WTC11 (cell line): ENCODE measurements at regions not wholly inside any gene's neighbourhood (a gene's known extent, or its start where the extent isn't known, plus 50 kb on each side); places are given as distances from the start of the nearest gene placed in this dataset.

Source experiments
- ATAC-seq: fragments of 200-7000 bp; cut with Tn5 transposase; 2 replicates; pipeline ENCODE4 v1.10.0; 2021; ENCODE audit warnings: mild to moderate bottlenecking, moderate library complexity
- CTCF ChIA-PET: fragments of 300-600 bp; sonication (Branson Sonifier 250); formaldehyde crosslinking; loops from one replicate; lab custom pipeline; 2021; ENCODE audit warnings: antibody characterized with exemption; lab: Charles Lee
- POLR2A ChIA-PET: fragments of 350-600 bp; sonication (Branson Sonifier 250); formaldehyde crosslinking; loops from one replicate; lab custom pipeline; 2021; ENCODE audit warnings: antibody characterized with exemption; lab: Charles Lee
- DNase-seq: peaks from one replicate; pipeline ENCODE4 v3.0.0; 2021; ENCODE audit warnings: low spot score
- H3K27ac Mint-ChIP-seq: 2 replicates; pipeline ENCODE4 v1.8.0; 2021; ENCODE audit warnings: mixed read lengths
- H3K27me3 Mint-ChIP-seq: 2 replicates; pipeline ENCODE4 v1.8.0; 2021; ENCODE audit warnings: low read depth, mild to moderate bottlenecking, moderate library complexity, mixed read lengths
- H3K36me3 Mint-ChIP-seq: 2 replicates; pipeline ENCODE4 v1.8.0; 2021; ENCODE audit warnings: mixed read lengths
- H3K4me1 Mint-ChIP-seq: 2 replicates; pipeline ENCODE4 v1.8.0; 2022; ENCODE audit warnings: mixed read lengths
- H3K4me3 Mint-ChIP-seq: 2 replicates; pipeline ENCODE4 v1.8.0; 2021; ENCODE audit warnings: mild to moderate bottlenecking, moderate library complexity, mixed read lengths
- H3K9me3 Mint-ChIP-seq: 2 replicates; pipeline ENCODE4 v1.8.0; 2021; ENCODE audit warnings: mixed read lengths
- ARID4B ChIP-seq: sonication (generic); formaldehyde crosslinking; IDR thresholded peaks from 2 replicates; pipeline ENCODE4 v1.8.0; 2023; ENCODE audit warnings: missing genetic modification reagents, mild to moderate bottlenecking, borderline replicate concordance
- E2F4 ChIP-seq: sonication (generic); formaldehyde crosslinking; IDR thresholded peaks from 2 replicates; pipeline ENCODE4 v1.8.1; 2022; ENCODE audit warnings: low read depth, mild to moderate bottlenecking, moderate library complexity, missing genetic modification reagents, borderline replicate concordance
- GTF2I ChIP-seq: fragments of 250-450 bp; sonication (Bioruptor Pico); conservative IDR thresholded peaks from 2 replicates; pipeline ENCODE4 v1.4.0; 2021; ENCODE audit warnings: mild to moderate bottlenecking
- MXD4 ChIP-seq: fragments of 250-450 bp; sonication (Bioruptor Pico); IDR thresholded peaks from 2 replicates; pipeline ENCODE4 v1.8.0; 2021; ENCODE audit warnings: mild to moderate bottlenecking, moderate library complexity, borderline replicate concordance
- NFYB ChIP-seq: sonication (generic); formaldehyde crosslinking; conservative IDR thresholded peaks from 2 replicates; pipeline ENCODE4 v1.8.0; 2022; ENCODE audit warnings: low read depth, missing genetic modification reagents
- SMAD4 ChIP-seq: sonication (generic); formaldehyde crosslinking; IDR thresholded peaks from 2 replicates; pipeline ENCODE4 v1.8.0; 2022; ENCODE audit warnings: mild to moderate bottlenecking, missing genetic modification reagents
- STAT6 ChIP-seq: sonication (generic); formaldehyde crosslinking; conservative IDR thresholded peaks from 2 replicates; pipeline ENCODE4 v1.8.1; 2023; ENCODE audit warnings: mild to moderate bottlenecking, low read depth, missing genetic modification reagents, moderate library complexity
- TEAD4 ChIP-seq: sonication (generic); formaldehyde crosslinking; IDR thresholded peaks from 2 replicates; pipeline ENCODE4 v1.8.0; 2022; ENCODE audit warnings: mild to moderate bottlenecking, missing genetic modification reagents
- USF2 ChIP-seq: sonication (generic); formaldehyde crosslinking; IDR thresholded peaks from 2 replicates; pipeline ENCODE4 v1.8.1; 2023; ENCODE audit warnings: mild to moderate bottlenecking, missing genetic modification reagents, moderate library complexity
- ZBTB21 ChIP-seq: sonication (generic); formaldehyde crosslinking; IDR thresholded peaks from 2 replicates; pipeline ENCODE4 v1.8.1; 2023; ENCODE audit warnings: mild to moderate bottlenecking, missing genetic modification reagents, borderline replicate concordance
- ZMAT4 ChIP-seq: fragments of 250-450 bp; sonication (Bioruptor Pico); IDR thresholded peaks from 2 replicates; pipeline ENCODE4 v1.9.0; 2021; ENCODE audit warnings: mild to moderate bottlenecking
- ZNF281 ChIP-seq: sonication (generic); formaldehyde crosslinking; IDR thresholded peaks from 2 replicates; pipeline ENCODE4 v1.8.0; 2023; ENCODE audit warnings: mild to moderate bottlenecking, missing genetic modification reagents
- ZNF317 ChIP-seq: sonication (generic); formaldehyde crosslinking; IDR thresholded peaks from 2 replicates; pipeline ENCODE4 v1.8.1; 2023; ENCODE audit warnings: low read depth, mild to moderate bottlenecking, moderate library complexity, missing genetic modification reagents, borderline replicate concordance
- ZNF396 ChIP-seq: fragments of 250-450 bp; sonication (Bioruptor Pico); IDR thresholded peaks from 2 replicates; pipeline ENCODE4 v1.8.0; 2021; ENCODE audit warnings: mild to moderate bottlenecking, moderate library complexity, borderline replicate concordance

GRCh38 chr4:110424144-110424543 lies 51.8 kb upstream of the ENPEP start:
- Mint-ChIP-seq H3K36me3 (peaks cover 1% of the 10 kb centered on the region), H3K4me1 (no peaks in the 10 kb centered on the region), H3K9me3 (peaks cover 34% of the 10 kb centered on the region), H3K27ac (no peak overlapping the region), H3K27me3 (peaks cover 88% of the 10 kb centered on the region), H3K4me3 (no peak overlapping the region)
- CTCF ChIA-PET = no interaction called here
- ATAC-seq (no peak), DNase-seq (no peak)
- no peak for TF ChIP-seq ZMAT4
- no peak for TF ChIP-seq ARID4B
- no peak for TF ChIP-seq ZNF396 (CRISPR knock-in tag)
- no peak for TF ChIP-seq USF2 (CRISPR knock-in tag)
- TF ChIP-seq E2F4 (CRISPR knock-in tag) = no peak
- TF ChIP-seq ZNF281 (CRISPR knock-in tag) = no peak
- TF ChIP-seq GTF2I = no peak
- no peak for TF ChIP-seq NFYB
- TF ChIP-seq ZNF317 (CRISPR knock-in tag) = no peak
- TF ChIP-seq ZBTB21 (CRISPR knock-in tag) = no peak
- TF ChIP-seq MXD4 (CRISPR knock-in tag) = no peak
- TF ChIP-seq TEAD4 (CRISPR knock-in tag) = no peak
- no peak for TF ChIP-seq STAT6 (CRISPR knock-in tag)
- no peak for TF ChIP-seq SMAD4 (CRISPR knock-in tag)
- POLR2A ChIA-PET = interaction anchor here (0.7 kb wide), 1 partner anchor 720 kb away, joined by 3 read pairs; no protein-coding TSS in a partner anchor
